ENCODE measurements at regions not wholly inside any gene's neighbourhood (a gene's known extent, or its start where the extent isn't known, plus 50 kb on each side); places are given as distances from the start of the nearest gene placed in this dataset.

DNA sequence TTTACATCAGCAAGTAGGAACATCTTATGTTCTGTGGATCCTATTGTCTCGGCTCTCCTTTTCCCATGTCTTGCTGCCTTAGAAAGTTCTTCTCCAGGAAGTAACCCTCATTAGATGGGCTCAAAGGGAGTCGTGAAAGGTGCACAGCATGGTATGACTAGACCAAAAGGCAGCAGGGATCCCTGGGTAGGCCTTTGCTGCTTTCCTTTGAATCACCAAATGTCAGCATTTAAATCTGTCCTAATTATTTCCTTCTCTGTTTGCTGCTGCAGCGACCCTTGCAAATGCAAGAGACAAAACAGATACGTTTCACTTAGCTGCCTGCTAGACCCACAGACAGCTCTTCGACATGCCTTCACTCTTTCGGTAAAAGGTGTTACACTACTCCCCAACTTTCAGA is 218.4 kb downstream of the ACTL7B start:
- TF ChIP-seq, protein P1, sequence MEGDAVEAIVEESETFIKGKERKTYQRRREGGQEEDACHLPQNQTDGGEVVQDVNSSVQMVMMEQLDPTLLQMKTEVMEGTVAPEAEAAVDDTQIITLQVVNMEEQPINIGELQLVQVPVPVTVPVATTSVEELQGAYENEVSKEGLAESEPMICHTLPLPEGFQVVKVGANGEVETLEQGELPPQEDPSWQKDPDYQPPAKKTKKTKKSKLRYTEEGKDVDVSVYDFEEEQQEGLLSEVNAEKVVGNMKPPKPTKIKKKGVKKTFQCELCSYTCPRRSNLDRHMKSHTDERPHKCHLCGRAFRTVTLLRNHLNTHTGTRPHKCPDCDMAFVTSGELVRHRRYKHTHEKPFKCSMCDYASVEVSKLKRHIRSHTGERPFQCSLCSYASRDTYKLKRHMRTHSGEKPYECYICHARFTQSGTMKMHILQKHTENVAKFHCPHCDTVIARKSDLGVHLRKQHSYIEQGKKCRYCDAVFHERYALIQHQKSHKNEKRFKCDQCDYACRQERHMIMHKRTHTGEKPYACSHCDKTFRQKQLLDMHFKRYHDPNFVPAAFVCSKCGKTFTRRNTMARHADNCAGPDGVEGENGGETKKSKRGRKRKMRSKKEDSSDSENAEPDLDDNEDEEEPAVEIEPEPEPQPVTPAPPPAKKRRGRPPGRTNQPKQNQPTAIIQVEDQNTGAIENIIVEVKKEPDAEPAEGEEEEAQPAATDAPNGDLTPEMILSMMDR (IDR thresholded peaks at IDR 0.05) = no peak

DNA sequence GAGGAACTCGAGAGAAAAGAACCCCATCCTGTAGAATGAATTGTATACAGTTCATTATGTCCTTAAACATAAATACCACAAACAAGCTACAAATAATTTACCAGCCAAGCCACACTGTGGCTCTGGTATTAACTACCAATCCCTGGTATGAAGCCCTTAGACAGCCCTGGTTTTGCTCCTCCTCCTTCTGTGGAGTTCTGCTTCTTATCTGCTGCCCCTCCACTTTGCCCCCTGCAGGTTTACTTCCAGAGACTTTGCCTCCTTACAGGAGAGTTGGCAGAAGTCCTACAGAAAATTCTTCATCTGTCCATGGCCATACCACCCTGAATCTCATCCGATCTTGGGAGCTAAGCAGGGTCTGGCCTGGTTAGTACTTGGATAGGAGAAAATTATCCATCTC is 219.8 kb downstream of the ACTL7B start:
- TF ChIP-seq, protein P1 (IDR thresholded peaks at IDR 0.05) = no peak

DNA sequence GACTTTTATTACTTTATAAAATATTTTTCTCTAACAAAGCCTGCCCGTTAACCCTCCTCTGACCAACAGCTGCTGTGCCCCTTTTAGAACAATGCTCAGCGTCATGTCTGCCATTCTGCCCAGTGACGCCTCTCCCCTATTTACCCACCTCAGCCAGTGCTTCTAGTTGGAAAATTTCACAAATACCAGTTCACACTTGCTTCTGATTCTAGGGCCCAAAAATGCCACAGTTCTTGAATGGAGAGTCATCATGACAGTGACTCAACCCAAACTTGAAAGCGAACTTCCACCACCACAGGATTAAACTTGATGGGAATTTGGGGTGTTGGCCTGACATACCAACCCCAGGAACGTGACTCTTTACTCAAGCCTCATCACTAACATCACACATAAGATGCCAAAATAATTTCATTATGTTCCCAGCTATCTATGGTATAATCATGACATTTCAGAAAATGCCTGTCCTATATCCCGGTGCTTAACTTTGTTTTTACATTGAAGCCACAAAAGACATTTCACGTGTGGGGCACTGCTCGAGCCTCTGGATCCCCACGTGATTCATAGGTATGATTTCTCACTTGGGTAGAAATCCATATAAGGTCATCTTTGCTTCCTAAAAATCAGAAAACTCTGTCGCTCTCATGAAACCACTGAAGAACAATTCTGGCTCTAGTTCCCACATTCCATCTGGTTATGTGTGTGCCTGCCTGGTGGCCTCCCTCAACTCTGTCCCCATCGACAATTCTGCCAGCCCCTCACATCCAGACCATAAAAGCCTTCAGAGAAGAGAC is 220.9 kb downstream of the ACTL7B start:
- TF ChIP-seq, protein P1 (IDR thresholded peaks at IDR 0.05) = no peak

- TF ChIP-seq, protein P1 (IDR thresholded peaks at IDR 0.05) = no peak
These were observed 221.6 kb downstream of the ACTL7B start for GRCh38 chr9:108634204-108634603.

DNA sequence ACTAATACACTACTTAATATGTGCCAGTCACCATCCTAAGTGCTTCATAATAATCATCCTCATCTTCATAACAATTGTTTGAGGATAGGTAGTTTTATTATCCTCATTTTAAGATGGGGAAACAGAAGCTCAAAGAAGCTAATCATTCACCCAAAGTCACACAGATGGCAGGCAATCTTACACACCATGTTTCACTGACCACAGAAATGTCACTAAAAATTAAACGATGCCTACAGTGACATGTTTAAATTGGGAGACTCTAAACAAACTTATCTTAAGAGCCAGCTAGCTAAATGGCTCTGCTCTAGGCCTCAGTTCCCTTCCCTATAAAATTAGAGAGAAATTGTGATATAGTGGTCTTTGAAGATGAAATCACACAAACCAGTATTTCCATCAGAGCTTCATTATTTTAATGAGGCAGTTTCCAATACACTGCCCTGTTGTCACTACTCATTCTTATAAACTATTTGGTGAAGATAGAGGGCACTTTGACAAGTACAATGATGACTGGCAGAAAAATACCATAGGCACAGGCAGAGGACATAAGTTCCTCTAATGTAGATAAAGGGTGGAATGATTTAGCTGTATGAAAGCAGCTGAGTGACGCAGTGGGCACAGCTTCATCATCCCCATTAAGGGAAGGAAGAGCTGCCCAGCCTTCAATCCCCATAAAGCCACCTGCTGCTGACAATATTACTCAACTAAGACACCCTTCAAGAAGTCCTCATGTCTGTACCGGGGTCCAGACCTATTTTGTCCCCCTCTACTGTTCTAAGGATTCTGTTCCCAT is 224.1 kb downstream of the ACTL7B start:
- TF ChIP-seq, protein P1 (IDR thresholded peaks at IDR 0.05) = no peak

GRCh38 chr9:108628316-108628715 is 227.5 kb downstream of the ACTL7B start:
- TF ChIP-seq, protein P1 (IDR thresholded peaks at IDR 0.05) = no peak

DNA sequence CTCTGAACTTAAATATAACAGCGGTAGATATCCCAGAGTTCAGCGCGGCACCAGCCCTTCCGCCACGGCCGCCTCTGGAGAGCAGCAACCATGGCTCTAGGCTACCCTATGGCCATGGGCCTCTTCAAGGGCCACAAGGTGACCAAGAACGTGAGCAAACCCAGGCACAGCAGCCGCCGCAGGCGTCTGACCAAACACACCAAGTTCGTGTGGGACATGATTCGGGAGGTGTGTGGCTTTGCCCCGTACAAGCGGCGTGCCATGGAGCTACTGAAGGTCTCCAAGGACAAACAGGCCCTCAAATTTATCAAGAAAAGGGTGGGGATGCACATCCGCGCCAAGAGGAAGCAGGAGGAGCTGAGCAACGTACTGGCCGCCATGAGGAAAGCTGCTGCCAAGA is 229.0 kb downstream of the ACTL7B start:
- TF ChIP-seq, protein P1 (IDR thresholded peaks at IDR 0.05) = no peak

Data from LNCAP (cell line).